HL-60 (cell line): ENCODE measurements at regions not wholly inside any gene's neighbourhood (a gene's known extent, or its start where the extent isn't known, plus 50 kb on each side); places are given as distances from the start of the nearest gene placed in this dataset.

Experiments used
- DNase-seq, 2 experiments: peaks; one replicate each; pipeline ENCODE4 v3.0.0-alpha.2; 2010 to 2020; ENCODE audit warnings: low read depth in 1 of 2, low spot score in 1 of 2
- H3K27ac ChIP-seq: fragments of 250-450 bp; sonication (Bioruptor Pico); replicated peaks from 2 replicates; pipeline ENCODE4 v1.5.1; 2020; ENCODE audit warnings: mild to moderate bottlenecking, moderate library complexity
- H3K27me3 ChIP-seq: fragments of 250-450 bp; sonication (Bioruptor Pico); 2 replicates; pipeline ENCODE4 v1.5.1; 2021; ENCODE audit warnings: mild to moderate bottlenecking, moderate library complexity; ENCODE audit not compliant: insufficient read depth, poor library complexity, severe bottlenecking
- H3K4me3 ChIP-seq: replicated peaks from 2 replicates; pipeline ENCODE4 v1.5.1; 2011; ENCODE audit warnings: mild to moderate bottlenecking, control low read depth, low read length; ENCODE audit not compliant: insufficient read depth
- CTCF ChIP-seq: IDR thresholded peaks from one replicate; pipeline ENCODE4 v1.5.1; 2011; ENCODE audit warnings: low read length, control low read depth, inconsistent platforms; ENCODE audit not compliant: insufficient read depth
- GABPA ChIP-seq: IDR thresholded peaks from 2 replicates; pipeline ENCODE4 v1.6.1; 2012; ENCODE audit warnings: low read depth
- POLR2AphosphoS5 ChIP-seq: IDR thresholded peaks from 2 replicates; pipeline ENCODE4 v1.6.1; 2012; ENCODE audit warnings: low read depth
- REST ChIP-seq: IDR thresholded peaks from 2 replicates; pipeline ENCODE4 v1.6.1; 2012; ENCODE audit warnings: low read depth; ENCODE audit not compliant: insufficient replicate concordance
- SPI1 ChIP-seq: IDR thresholded peaks from 2 replicates; pipeline ENCODE4 v1.6.1; 2012; ENCODE audit warnings: low read depth, mild to moderate bottlenecking, borderline replicate concordance

- no peak for DNase-seq
These were observed 1791.5 kb downstream of the PLA2G4A start for GRCh38 chr1:188620236-188620635.

GRCh38 chr1:188641566-188642211 is 1812.9 kb downstream of the PLA2G4A start:
- no peak overlapping the region for H3K4me3 ChIP-seq
- H3K27me3 ChIP-seq: no peaks in the 10 kb centered on the region
- no peak for DNase-seq
- no peak for TF ChIP-seq GABPA
- TF ChIP-seq POLR2AphosphoS5: no peak
- TF ChIP-seq SPI1: no peak
- no peak for TF ChIP-seq CTCF
- no peak for TF ChIP-seq REST
- no peak overlapping the region for H3K27ac ChIP-seq

More at GRCh38 chr1:188620236-188620635, 1791.5 kb downstream of the PLA2G4A start:
- no peaks in the 10 kb centered on the region for H3K27me3 ChIP-seq
- no peak overlapping the region for H3K4me3 ChIP-seq
- no peak overlapping the region for H3K27ac ChIP-seq
- TF ChIP-seq GABPA (no peak), REST (no peak), CTCF (no peak), SPI1 (no peak), POLR2AphosphoS5 (no peak)

GRCh38 chr1:188642704-188643103 is 1814.0 kb downstream of the PLA2G4A start:
- DNase-seq: no peak
- no peak overlapping the region for H3K4me3 ChIP-seq
- TF ChIP-seq POLR2AphosphoS5 (no peak), REST (no peak), GABPA (no peak), SPI1 (no peak), CTCF (no peak)
- no peaks in the 10 kb centered on the region for H3K27me3 ChIP-seq
- H3K27ac ChIP-seq: no peak overlapping the region
